H1 (cell line): ENCODE measurements at regions not wholly inside any gene's neighbourhood (a gene's known extent, or its start where the extent isn't known, plus 50 kb on each side); places are given as distances from the start of the nearest gene placed in this dataset.

ENCODE experiments used
- CBX8 ChIP-seq: fragments of 300-800, 300-1000 bp; sonication (generic); IDR thresholded peaks from 2 replicates; pipeline ENCODE4 v1.7.1; 2016; ENCODE audit warnings: low read depth, low read length, borderline replicate concordance
- CEBPB ChIP-seq: IDR thresholded peaks from 2 replicates; pipeline ENCODE4 v1.6.1; 2012; ENCODE audit warnings: low read depth, low read length
- CHD1 ChIP-seq: IDR thresholded peaks from 2 replicates; pipeline ENCODE4 v1.6.1; 2012; ENCODE audit warnings: low read depth, low read length, improper control_type of control experiment
- FOSL1 ChIP-seq: IDR thresholded peaks from 2 replicates; pipeline ENCODE4 v1.6.1; 2011; ENCODE audit warnings: mild to moderate bottlenecking, low read depth, low read length, moderate library complexity; ENCODE audit not compliant: insufficient read depth
- GTF2F1 ChIP-seq: IDR thresholded peaks from 2 replicates; pipeline ENCODE4 v1.6.1; 2012; ENCODE audit warnings: low read depth, low read length, improper control_type of control experiment, borderline replicate concordance
- HDAC2 ChIP-seq, 2 experiments: fragments of 300-600 bp in 1 of 2; sonication (generic) in 1 of 2; IDR thresholded peaks; 2 replicates each; pipeline ENCODE4 v1.6.1; 2011 to 2012; ENCODE audit warnings: low read depth in 2 of 2, low read length in 2 of 2, mild to moderate bottlenecking in 2 of 2, moderate library complexity in 2 of 2, borderline replicate concordance in 1 of 2, inconsistent platforms in 1 of 2
- POU5F1 ChIP-seq: IDR thresholded peaks from 2 replicates; pipeline ENCODE4 v1.6.1; 2011; ENCODE audit warnings: low read depth, mild to moderate bottlenecking, low read length, moderate library complexity
- RNF2 ChIP-seq: fragments of 200-900, 300-1000 bp; sonication (generic); IDR thresholded peaks from 2 replicates; pipeline ENCODE4 v1.7.1; 2016; ENCODE audit warnings: borderline replicate concordance, low read depth, mild to moderate bottlenecking, antibody characterized with exemption, low read length; ENCODE audit not compliant: poor library complexity, severe bottlenecking; ENCODE audit errors: missing control alignments
- TCF12 ChIP-seq: IDR thresholded peaks from 2 replicates; pipeline ENCODE4 v1.6.1; 2011; ENCODE audit warnings: low read depth, mild to moderate bottlenecking, low read length
- TF ChIP-seq, protein P1 (sequence below): fragments of 300-600 bp; sonication (generic); IDR thresholded peaks from 2 replicates; pipeline ENCODE4 v1.7.1; 2012; ENCODE audit warnings: low read length, moderate library complexity, mild to moderate bottlenecking, inconsistent platforms; ENCODE audit not compliant: insufficient replicate concordance

DNA sequence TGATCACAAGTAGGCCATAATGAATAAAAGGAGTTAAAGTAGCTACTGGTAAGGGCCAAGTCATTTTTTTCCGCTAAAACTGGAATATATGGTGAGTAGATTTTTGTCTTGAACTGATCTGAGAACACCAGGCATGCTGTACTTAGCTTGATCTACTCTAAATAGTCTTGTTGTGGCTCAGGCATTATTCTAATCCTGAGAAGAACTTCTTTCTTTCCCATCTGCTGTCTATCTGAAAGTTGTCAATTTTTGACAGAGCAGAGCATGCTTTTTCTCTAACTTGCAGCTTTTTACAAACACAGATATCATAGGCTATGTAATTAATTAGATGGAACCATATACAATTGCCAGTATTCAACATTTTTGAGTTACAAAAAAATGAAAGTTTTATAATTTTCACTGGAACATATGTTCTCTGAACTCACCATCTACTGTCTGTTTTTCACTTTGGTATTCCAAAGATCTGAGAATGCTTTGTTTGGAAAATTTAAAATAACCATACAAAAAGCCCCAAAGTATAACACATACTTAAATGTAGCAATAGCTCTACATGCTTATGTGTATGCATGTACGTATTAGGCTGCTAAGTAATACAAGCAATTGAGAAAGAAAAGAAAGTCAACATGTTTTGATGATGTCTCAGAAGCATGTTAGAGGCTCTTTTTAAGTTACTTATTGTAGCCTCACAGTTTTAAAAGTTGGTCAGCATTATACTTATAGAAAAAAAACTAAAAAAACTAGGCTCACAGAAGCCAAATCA lies 542.7 kb upstream of the LUZP2 start (continued):
- TF ChIP-seq, protein P1, sequence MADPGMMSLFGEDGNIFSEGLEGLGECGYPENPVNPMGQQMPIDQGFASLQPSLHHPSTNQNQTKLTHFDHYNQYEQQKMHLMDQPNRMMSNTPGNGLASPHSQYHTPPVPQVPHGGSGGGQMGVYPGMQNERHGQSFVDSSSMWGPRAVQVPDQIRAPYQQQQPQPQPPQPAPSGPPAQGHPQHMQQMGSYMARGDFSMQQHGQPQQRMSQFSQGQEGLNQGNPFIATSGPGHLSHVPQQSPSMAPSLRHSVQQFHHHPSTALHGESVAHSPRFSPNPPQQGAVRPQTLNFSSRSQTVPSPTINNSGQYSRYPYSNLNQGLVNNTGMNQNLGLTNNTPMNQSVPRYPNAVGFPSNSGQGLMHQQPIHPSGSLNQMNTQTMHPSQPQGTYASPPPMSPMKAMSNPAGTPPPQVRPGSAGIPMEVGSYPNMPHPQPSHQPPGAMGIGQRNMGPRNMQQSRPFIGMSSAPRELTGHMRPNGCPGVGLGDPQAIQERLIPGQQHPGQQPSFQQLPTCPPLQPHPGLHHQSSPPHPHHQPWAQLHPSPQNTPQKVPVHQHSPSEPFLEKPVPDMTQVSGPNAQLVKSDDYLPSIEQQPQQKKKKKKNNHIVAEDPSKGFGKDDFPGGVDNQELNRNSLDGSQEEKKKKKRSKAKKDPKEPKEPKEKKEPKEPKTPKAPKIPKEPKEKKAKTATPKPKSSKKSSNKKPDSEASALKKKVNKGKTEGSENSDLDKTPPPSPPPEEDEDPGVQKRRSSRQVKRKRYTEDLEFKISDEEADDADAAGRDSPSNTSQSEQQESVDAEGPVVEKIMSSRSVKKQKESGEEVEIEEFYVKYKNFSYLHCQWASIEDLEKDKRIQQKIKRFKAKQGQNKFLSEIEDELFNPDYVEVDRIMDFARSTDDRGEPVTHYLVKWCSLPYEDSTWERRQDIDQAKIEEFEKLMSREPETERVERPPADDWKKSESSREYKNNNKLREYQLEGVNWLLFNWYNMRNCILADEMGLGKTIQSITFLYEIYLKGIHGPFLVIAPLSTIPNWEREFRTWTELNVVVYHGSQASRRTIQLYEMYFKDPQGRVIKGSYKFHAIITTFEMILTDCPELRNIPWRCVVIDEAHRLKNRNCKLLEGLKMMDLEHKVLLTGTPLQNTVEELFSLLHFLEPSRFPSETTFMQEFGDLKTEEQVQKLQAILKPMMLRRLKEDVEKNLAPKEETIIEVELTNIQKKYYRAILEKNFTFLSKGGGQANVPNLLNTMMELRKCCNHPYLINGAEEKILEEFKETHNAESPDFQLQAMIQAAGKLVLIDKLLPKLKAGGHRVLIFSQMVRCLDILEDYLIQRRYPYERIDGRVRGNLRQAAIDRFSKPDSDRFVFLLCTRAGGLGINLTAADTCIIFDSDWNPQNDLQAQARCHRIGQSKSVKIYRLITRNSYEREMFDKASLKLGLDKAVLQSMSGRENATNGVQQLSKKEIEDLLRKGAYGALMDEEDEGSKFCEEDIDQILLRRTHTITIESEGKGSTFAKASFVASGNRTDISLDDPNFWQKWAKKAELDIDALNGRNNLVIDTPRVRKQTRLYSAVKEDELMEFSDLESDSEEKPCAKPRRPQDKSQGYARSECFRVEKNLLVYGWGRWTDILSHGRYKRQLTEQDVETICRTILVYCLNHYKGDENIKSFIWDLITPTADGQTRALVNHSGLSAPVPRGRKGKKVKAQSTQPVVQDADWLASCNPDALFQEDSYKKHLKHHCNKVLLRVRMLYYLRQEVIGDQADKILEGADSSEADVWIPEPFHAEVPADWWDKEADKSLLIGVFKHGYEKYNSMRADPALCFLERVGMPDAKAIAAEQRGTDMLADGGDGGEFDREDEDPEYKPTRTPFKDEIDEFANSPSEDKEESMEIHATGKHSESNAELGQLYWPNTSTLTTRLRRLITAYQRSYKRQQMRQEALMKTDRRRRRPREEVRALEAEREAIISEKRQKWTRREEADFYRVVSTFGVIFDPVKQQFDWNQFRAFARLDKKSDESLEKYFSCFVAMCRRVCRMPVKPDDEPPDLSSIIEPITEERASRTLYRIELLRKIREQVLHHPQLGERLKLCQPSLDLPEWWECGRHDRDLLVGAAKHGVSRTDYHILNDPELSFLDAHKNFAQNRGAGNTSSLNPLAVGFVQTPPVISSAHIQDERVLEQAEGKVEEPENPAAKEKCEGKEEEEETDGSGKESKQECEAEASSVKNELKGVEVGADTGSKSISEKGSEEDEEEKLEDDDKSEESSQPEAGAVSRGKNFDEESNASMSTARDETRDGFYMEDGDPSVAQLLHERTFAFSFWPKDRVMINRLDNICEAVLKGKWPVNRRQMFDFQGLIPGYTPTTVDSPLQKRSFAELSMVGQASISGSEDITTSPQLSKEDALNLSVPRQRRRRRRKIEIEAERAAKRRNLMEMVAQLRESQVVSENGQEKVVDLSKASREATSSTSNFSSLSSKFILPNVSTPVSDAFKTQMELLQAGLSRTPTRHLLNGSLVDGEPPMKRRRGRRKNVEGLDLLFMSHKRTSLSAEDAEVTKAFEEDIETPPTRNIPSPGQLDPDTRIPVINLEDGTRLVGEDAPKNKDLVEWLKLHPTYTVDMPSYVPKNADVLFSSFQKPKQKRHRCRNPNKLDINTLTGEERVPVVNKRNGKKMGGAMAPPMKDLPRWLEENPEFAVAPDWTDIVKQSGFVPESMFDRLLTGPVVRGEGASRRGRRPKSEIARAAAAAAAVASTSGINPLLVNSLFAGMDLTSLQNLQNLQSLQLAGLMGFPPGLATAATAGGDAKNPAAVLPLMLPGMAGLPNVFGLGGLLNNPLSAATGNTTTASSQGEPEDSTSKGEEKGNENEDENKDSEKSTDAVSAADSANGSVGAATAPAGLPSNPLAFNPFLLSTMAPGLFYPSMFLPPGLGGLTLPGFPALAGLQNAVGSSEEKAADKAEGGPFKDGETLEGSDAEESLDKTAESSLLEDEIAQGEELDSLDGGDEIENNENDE, result no peak
- TF ChIP-seq POU5F1 (no peak), CHD1 (no peak), CBX8 (no peak), HDAC2 (IDR thresholded peaks at IDR 0.05; ENCODE audit: borderline replicate concordance in 1 of 2, low read depth in 2 of 2, low read length in 2 of 2) (no peak), CEBPB (no peak), TCF12 (no peak), FOSL1 (no peak), RNF2 (no peak), GTF2F1 (no peak)
